Adrenal gland (tissue), 5 donors: ENCODE measurements at regions not wholly inside any gene's neighbourhood (a gene's known extent, or its start where the extent isn't known, plus 50 kb on each side); places are given as distances from the start of the nearest gene placed in this dataset.
"Not testable (repeated sequence)": the region's sequence is repeated elsewhere in the genome, so short reads cannot be mapped to it uniquely, and the experiment has no call there.

Source experiments
- CTCF ChIP-seq, 6 experiments: fragments of 450-650 bp in 4 of 6; fragments of 200-600 bp in 2 of 6; sonication (generic) in 1 of 6; IDR thresholded peaks; 1 replicate in 5 of 6; 2 replicates in 1 of 6; pipeline versions ENCODE4 v1.5.1 to v1.8.0; 2016 to 2021; ENCODE audit warnings: antibody characterized with exemption in 6 of 6, mild to moderate bottlenecking in 2 of 6, moderate library complexity in 1 of 6
- POLR2A ChIP-seq, 2 donors: fragments of 450-650 bp; IDR thresholded peaks; one replicate each; pipeline ENCODE4 v1.6.1; 2017; ENCODE audit warnings: antibody characterized with exemption in 2 of 2, mild to moderate bottlenecking in 2 of 2, moderate library complexity in 1 of 2
- donor health status: DM: no; HTN: no; CAD: no.

GRCh38 chr14:53395267-53395666 is 242.1 kb upstream of the DDHD1 start:
- TF ChIP-seq POLR2A, CTCF (IDR thresholded peaks at IDR 0.05): not testable (repeated sequence)
